B cell (primary cell): ENCODE measurements at regions not wholly inside any gene's neighbourhood (a gene's known extent, or its start where the extent isn't known, plus 50 kb on each side); places are given as distances from the start of the nearest gene placed in this dataset.
"Not testable (repeated sequence)": the region's sequence is repeated elsewhere in the genome, so short reads cannot be mapped to it uniquely, and the experiment has no call there.

Experiments used
- ATAC-seq: fragments of 200-7000 bp; cut with Tn5 transposase; one replicate; pipeline ENCODE4 v1.10.0; 2021; ENCODE audit warnings: low read depth, mild to moderate bottlenecking, moderate number of reproducible peaks, moderate library complexity
- CTCF ChIA-PET: fragments of 350-600 bp; sonication (Branson Sonifier 250); formaldehyde crosslinking; loops from one replicate; lab custom pipeline; 2021; ENCODE audit warnings: antibody characterized with exemption, inconsistent platforms; lab: Charles Lee
- POLR2A ChIA-PET: fragments of 350-600 bp; sonication (Branson Sonifier 250); formaldehyde crosslinking; loops from one replicate; lab custom pipeline; 2021; ENCODE audit warnings: antibody characterized with exemption; lab: Charles Lee
- DNase-seq: peaks from one replicate; pipeline ENCODE4 v3.0.0; 2013
- H2AFZ ChIP-seq: 2 replicates; pipeline ENCODE4 v1.6.1; 2012; ENCODE audit warnings: mild to moderate bottlenecking, low read depth, low read length; ENCODE audit not compliant: insufficient read depth, poor library complexity, severe bottlenecking
- H3K27ac ChIP-seq, 2 donors: 1 replicate in 1 of 2; 2 replicates in 1 of 2; pipeline ENCODE4 v1.5.1; 2012 to 2013; ENCODE audit warnings: low read length in 2 of 2, mild to moderate bottlenecking in 2 of 2, moderate library complexity in 1 of 2
- H3K27me3 ChIP-seq, 4 experiments: fragments of 200-600 bp in 1 of 4; sonication (generic) in 1 of 4; replicated peaks in 1 of 4; 1 replicate in 2 of 4; 2 replicates in 2 of 4; pipeline versions ENCODE4 v1.6.1 to v1.7.0; 2013 to 2016; ENCODE audit warnings: low read length in 3 of 4, mild to moderate bottlenecking in 2 of 4, mixed read lengths in 1 of 4, moderate library complexity in 1 of 4; ENCODE audit not compliant: insufficient read depth in 4 of 4, control insufficient read depth in 3 of 4; ENCODE audit errors: control extremely low read depth in 1 of 4
- H3K36me3 ChIP-seq, 2 experiments: replicated peaks in 1 of 2; 1 replicate in 1 of 2; 2 replicates in 1 of 2; pipeline versions ENCODE4 v1.6.1 to v1.7.1; 2013; ENCODE audit warnings: low read length in 1 of 2; ENCODE audit not compliant: insufficient read depth in 2 of 2, control insufficient read depth in 1 of 2; ENCODE audit errors: control extremely low read depth in 1 of 2, extremely low read depth in 1 of 2
- H3K4me1 ChIP-seq, 2 donors: fragments of 200-600 bp in 1 of 2; sonication (generic) in 1 of 2; 1 replicate in 1 of 2; 2 replicates in 1 of 2; pipeline versions ENCODE4 v1.5.1 to v1.6.1; 2013 to 2017; ENCODE audit warnings: low read length in 2 of 2; ENCODE audit not compliant: control insufficient read depth in 2 of 2, insufficient read depth in 2 of 2
- H3K4me2 ChIP-seq: replicated peaks from 2 replicates; pipeline ENCODE3; 2012; ENCODE audit warnings: mild to moderate bottlenecking, low read depth, low read length; ENCODE audit not compliant: poor library complexity, severe bottlenecking
- H3K4me3 ChIP-seq, 5 experiments: fragments of 200-600 bp in 1 of 5; sonication (generic) in 1 of 5; 1 replicate in 3 of 5; 2 replicates in 2 of 5; pipeline versions ENCODE4 v1.5.1 to v1.7.0; 2011 to 2016; ENCODE audit warnings: low read length in 4 of 5, mild to moderate bottlenecking in 4 of 5, low read depth in 2 of 5, control low read depth in 1 of 5, moderate library complexity in 1 of 5; ENCODE audit not compliant: insufficient read depth in 1 of 5; ENCODE audit errors: control extremely low read depth in 1 of 5, extremely low read depth in 1 of 5
- H3K79me2 ChIP-seq: fragments of 200-600 bp; sonication (generic); one replicate; pipeline ENCODE4 v1.6.0; 2016; ENCODE audit warnings: low read length; ENCODE audit not compliant: control insufficient read depth, insufficient read depth
- H3K9ac ChIP-seq: fragments of 200-600 bp; sonication (generic); 2 replicates; pipeline ENCODE4 v1.6.1; 2017; ENCODE audit warnings: mild to moderate bottlenecking, low read length, moderate library complexity
- H3K9me3 ChIP-seq, 3 donors: one replicate each; pipeline versions ENCODE4 v1.6.1 to v1.7.1; 2013; ENCODE audit warnings: low read length in 2 of 3; ENCODE audit not compliant: control insufficient read depth in 2 of 3, insufficient read depth in 1 of 3; ENCODE audit errors: control extremely low read depth in 1 of 3
- H4K20me1 ChIP-seq: 2 replicates; pipeline ENCODE4 v1.6.0; 2012; ENCODE audit warnings: mild to moderate bottlenecking, low read length; ENCODE audit not compliant: insufficient read depth, control insufficient read depth, poor library complexity, severe bottlenecking
- H3K27ac Mint-ChIP-seq: one replicate; pipeline ENCODE4 v1.8.0; 2021; ENCODE audit warnings: mixed read lengths
- H3K27me3 Mint-ChIP-seq: one replicate; pipeline ENCODE4 v1.8.0; 2021; ENCODE audit warnings: mixed read lengths
- H3K4me1 Mint-ChIP-seq: one replicate; pipeline ENCODE4 v1.8.0; 2021; ENCODE audit warnings: mixed read lengths
- H3K4me3 Mint-ChIP-seq: one replicate; pipeline ENCODE4 v1.8.0; 2021; ENCODE audit warnings: mixed read lengths
- H3K9me3 Mint-ChIP-seq: one replicate; pipeline ENCODE4 v1.8.0; 2022; ENCODE audit warnings: mixed read lengths; ENCODE audit not compliant: insufficient read depth
- EZH2 ChIP-seq: IDR thresholded peaks from 2 replicates; pipeline ENCODE4 v1.6.1; 2012; ENCODE audit warnings: borderline replicate concordance, low read depth, mild to moderate bottlenecking, moderate library complexity, low read length; ENCODE audit not compliant: insufficient read depth, poor library complexity, severe bottlenecking
- WGBS: methylation state at CpG from one replicate; pipeline ENCODE4 v1.1.5; 2013; ENCODE audit warnings: missing lambda C conversion rate; ENCODE audit not compliant: insufficient coverage; 5-methylcytosine and 5-hydroxymethylcytosine counted together
- intact Hi-C: fragments of 100-400 bp; cut with micrococcal nuclease; formaldehyde crosslinking; loops from one replicate; pipeline ENCODE4 v1.10.0; 2022
- TF ChIP-seq, protein P1 (sequence below): fragments of 200-600 bp; IDR thresholded peaks from one replicate; pipeline ENCODE4 v1.8.0; 2022; ENCODE audit warnings: antibody characterized with exemption, mild to moderate bottlenecking

DNA sequence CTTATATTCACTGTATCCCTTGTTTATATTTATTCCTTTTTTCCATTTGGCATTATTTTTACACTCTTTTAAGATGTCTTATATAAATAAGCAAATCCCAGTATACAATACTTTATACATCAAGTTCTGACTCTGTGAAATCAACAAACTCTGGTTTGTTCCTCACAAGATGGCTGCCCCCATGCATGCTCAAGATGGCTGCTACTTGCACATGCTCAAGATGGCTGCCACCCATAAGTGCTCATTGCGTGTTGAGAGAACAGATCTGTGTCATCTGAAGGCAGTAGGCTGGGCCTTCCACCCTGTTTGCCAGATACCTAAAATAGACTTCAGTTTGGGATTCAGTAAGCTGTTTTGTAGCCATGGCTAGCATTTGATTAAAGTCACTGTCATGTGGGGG is 666.2 kb downstream of the TYW1 start:
- H3K4me1 Mint-ChIP-seq = no peaks in the 10 kb centered on the region

DNA sequence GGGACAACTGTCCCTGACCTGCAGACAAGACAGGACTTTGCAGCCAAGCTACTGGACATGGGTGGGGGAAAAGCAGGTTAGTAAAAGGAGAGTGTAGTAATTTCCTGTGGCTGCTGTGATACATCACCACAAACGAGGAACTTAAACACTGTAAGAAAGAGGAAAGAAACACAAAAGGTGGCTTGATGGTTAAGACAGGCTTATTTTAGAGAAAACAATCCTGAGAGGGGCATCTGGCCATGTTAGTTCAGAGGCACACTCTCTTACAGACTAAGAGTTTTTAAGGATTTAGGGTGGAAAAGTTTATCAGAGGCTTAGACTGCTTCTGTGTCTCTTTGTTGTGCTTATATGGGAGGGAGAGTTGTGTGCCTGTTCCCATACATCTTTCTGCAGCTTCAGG is 667.0 kb downstream of the TYW1 start:
- Histone ChIP-seq H3K36me3 (no peaks in the 10 kb centered on the region), H3K4me1 (no peaks in the 10 kb centered on the region), H3K27me3 (no peaks in the 10 kb centered on the region), H3K79me2 (no peaks in the 10 kb centered on the region), H3K9me3 (no peaks in the 10 kb centered on the region), H3K4me2 (no peak overlapping the region), H4K20me1 (no peaks in the 10 kb centered on the region), H3K9ac (no peak overlapping the region), H3K27ac (no peak overlapping the region), H3K4me3 (no peak overlapping the region), H2AFZ (no peak overlapping the region)
- POLR2A ChIA-PET = no interaction called here
- DNase-seq = no peak
- H3K4me3 Mint-ChIP-seq = no peak overlapping the region
- no peaks in the 10 kb centered on the region for H3K27me3 Mint-ChIP-seq
- intact Hi-C loops = no loop called here
- TF ChIP-seq, protein P1, sequence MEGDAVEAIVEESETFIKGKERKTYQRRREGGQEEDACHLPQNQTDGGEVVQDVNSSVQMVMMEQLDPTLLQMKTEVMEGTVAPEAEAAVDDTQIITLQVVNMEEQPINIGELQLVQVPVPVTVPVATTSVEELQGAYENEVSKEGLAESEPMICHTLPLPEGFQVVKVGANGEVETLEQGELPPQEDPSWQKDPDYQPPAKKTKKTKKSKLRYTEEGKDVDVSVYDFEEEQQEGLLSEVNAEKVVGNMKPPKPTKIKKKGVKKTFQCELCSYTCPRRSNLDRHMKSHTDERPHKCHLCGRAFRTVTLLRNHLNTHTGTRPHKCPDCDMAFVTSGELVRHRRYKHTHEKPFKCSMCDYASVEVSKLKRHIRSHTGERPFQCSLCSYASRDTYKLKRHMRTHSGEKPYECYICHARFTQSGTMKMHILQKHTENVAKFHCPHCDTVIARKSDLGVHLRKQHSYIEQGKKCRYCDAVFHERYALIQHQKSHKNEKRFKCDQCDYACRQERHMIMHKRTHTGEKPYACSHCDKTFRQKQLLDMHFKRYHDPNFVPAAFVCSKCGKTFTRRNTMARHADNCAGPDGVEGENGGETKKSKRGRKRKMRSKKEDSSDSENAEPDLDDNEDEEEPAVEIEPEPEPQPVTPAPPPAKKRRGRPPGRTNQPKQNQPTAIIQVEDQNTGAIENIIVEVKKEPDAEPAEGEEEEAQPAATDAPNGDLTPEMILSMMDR = no peak
- no peak for TF ChIP-seq EZH2
- ATAC-seq = no peak
- WGBS = no CpG with 5 or more reads among the region's 1 CpG
- peaks cover 2% of the 10 kb centered on the region for H3K9me3 Mint-ChIP-seq
- H3K27ac Mint-ChIP-seq = no peak overlapping the region
- CTCF ChIA-PET = no interaction called here
- H3K4me1 Mint-ChIP-seq = no peaks in the 10 kb centered on the region

More for the DNA sequence above, 666.2 kb downstream of the TYW1 start:
- ChIA-PET POLR2A (no interaction called here), CTCF (no interaction called here)
- Histone ChIP-seq H3K4me2 (no peak overlapping the region), H3K9me3 (no peaks in the 10 kb centered on the region), H3K79me2 (no peaks in the 10 kb centered on the region), H3K4me3 (no peak overlapping the region), H3K27me3 (no peaks in the 10 kb centered on the region), H3K4me1 (no peaks in the 10 kb centered on the region), H3K27ac (no peak overlapping the region), H2AFZ (no peak overlapping the region), H4K20me1 (no peaks in the 10 kb centered on the region), H3K9ac (no peak overlapping the region), H3K36me3 (no peaks in the 10 kb centered on the region)
- intact Hi-C loops = no loop called here
- H3K27me3 Mint-ChIP-seq = no peaks in the 10 kb centered on the region
- peaks cover 2% of the 10 kb centered on the region for H3K9me3 Mint-ChIP-seq
- 90% methylated on average over 1 of the region's 1 CpG for WGBS
- DNase-seq (no peak), ATAC-seq (no peak)
- no peak overlapping the region for H3K27ac Mint-ChIP-seq
- no peak overlapping the region for H3K4me3 Mint-ChIP-seq
- TF ChIP-seq, protein P1 = no peak
- TF ChIP-seq EZH2 = no peak

DNA sequence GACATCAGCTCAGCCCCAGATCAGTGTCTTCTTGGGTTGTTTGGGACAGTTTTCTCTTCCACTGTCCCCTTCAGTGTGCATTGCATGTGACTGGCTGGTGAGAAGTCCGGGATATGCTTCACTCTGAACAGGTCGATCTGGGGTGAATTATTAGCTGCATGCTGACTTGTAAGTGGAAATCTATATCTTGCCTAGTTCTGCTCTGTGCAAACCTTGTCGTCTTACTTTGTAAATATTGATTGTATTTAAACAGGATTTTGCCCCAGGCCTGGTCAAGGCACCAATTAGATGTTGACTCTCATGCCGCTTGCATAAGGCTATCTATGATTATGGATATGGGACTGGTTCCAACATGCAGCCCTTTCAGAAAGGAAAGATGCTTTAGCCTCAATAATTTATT is 669.7 kb downstream of the TYW1 start:
- H3K4me1 Mint-ChIP-seq, intact Hi-C loops, H3K4me3 ChIP-seq, H3K9ac ChIP-seq, H3K27ac ChIP-seq, H4K20me1 ChIP-seq, H3K27me3 ChIP-seq, H3K4me2 ChIP-seq, CTCF ChIA-PET, H3K9me3 ChIP-seq, H2AFZ ChIP-seq, ATAC-seq, H3K4me3 Mint-ChIP-seq, H3K79me2 ChIP-seq, DNase-seq, H3K9me3 Mint-ChIP-seq, H3K27me3 Mint-ChIP-seq, H3K4me1 ChIP-seq, H3K36me3 ChIP-seq, H3K27ac Mint-ChIP-seq, POLR2A ChIA-PET: not testable (repeated sequence)
- no CpG with 5 or more reads among the region's 4 CpGs for WGBS
